H9 (cell line): ENCODE measurements at regions not wholly inside any gene's neighbourhood (a gene's known extent, or its start where the extent isn't known, plus 50 kb on each side); places are given as distances from the start of the nearest gene placed in this dataset.

Source experiments
- DNase-seq: peaks from one replicate; pipeline ENCODE4 v3.0.0-alpha.2; 2017
- H2AFZ ChIP-seq: one replicate; pipeline ENCODE4 v1.6.1; 2013; ENCODE audit warnings: mild to moderate bottlenecking, low read length, control low read depth, moderate library complexity
- H2AK5ac ChIP-seq: 2 replicates; pipeline ENCODE4 v1.6.1; 2013; ENCODE audit warnings: low read length, control low read depth, mixed read lengths; ENCODE audit not compliant: insufficient read length
- H2BK120ac ChIP-seq: one replicate; pipeline ENCODE4 v1.6.1; 2013; ENCODE audit warnings: low read depth, mild to moderate bottlenecking, low read length, control low read depth, inconsistent platforms; ENCODE audit not compliant: poor library complexity, severe bottlenecking
- H2BK12ac ChIP-seq: 2 replicates; pipeline ENCODE4 v1.6.1; 2013; ENCODE audit warnings: low read length, control low read depth, mixed read lengths, low read depth; ENCODE audit not compliant: insufficient read length
- H2BK15ac ChIP-seq: 2 replicates; pipeline ENCODE4 v1.6.1; 2013; ENCODE audit warnings: low read depth, low read length, control low read depth
- H2BK20ac ChIP-seq: one replicate; pipeline ENCODE4 v1.6.1; 2013; ENCODE audit warnings: low read depth, mild to moderate bottlenecking, low read length, control low read depth, inconsistent platforms; ENCODE audit not compliant: poor library complexity, severe bottlenecking
- H2BK5ac ChIP-seq: 2 replicates; pipeline ENCODE4 v1.6.1; 2013; ENCODE audit warnings: low read length, control low read depth, mixed read lengths; ENCODE audit not compliant: insufficient read length
- H3K14ac ChIP-seq: 2 replicates; pipeline ENCODE4 v1.6.1; 2013; ENCODE audit warnings: low read length, control low read depth; ENCODE audit not compliant: insufficient read depth
- H3K18ac ChIP-seq: 2 replicates; pipeline ENCODE4 v1.6.1; 2013; ENCODE audit warnings: low read depth, mild to moderate bottlenecking, mixed read lengths, low read length, control low read depth; ENCODE audit not compliant: insufficient read length
- H3K23ac ChIP-seq: 2 replicates; pipeline ENCODE4 v1.6.1; 2013; ENCODE audit warnings: low read length, control low read depth, mixed read lengths, low read depth; ENCODE audit not compliant: insufficient read length
- H3K23me2 ChIP-seq: 2 replicates; pipeline ENCODE4 v1.6.1; 2013; ENCODE audit warnings: low read depth, mild to moderate bottlenecking, mixed read lengths, low read length, control low read depth; ENCODE audit not compliant: insufficient read length, poor library complexity, severe bottlenecking
- H3K27ac ChIP-seq: 2 replicates; pipeline ENCODE4 v1.5.1; 2013; ENCODE audit warnings: low read length, control low read depth, mixed read lengths, low read depth; ENCODE audit not compliant: insufficient read length
- H3K27me3 ChIP-seq: 2 replicates; pipeline ENCODE4 v1.6.1; 2013; ENCODE audit warnings: low read length, control low read depth, inconsistent platforms; ENCODE audit not compliant: insufficient read depth
- H3K4ac ChIP-seq: 2 replicates; pipeline ENCODE4 v1.6.1; 2013; ENCODE audit warnings: low read depth, mild to moderate bottlenecking, control low read depth, inconsistent platforms, low read length, moderate library complexity
- H3K4me1 ChIP-seq: 2 replicates; pipeline ENCODE4 v1.6.1; 2013; ENCODE audit warnings: low read length, control low read depth, inconsistent platforms; ENCODE audit not compliant: insufficient read depth
- H3K4me2 ChIP-seq: 2 replicates; pipeline ENCODE4 v1.6.1; 2013; ENCODE audit warnings: low read length, control low read depth, mixed read lengths; ENCODE audit not compliant: insufficient read length, insufficient read depth
- H3K56ac ChIP-seq: 2 replicates; pipeline ENCODE4 v1.6.1; 2013; ENCODE audit warnings: low read depth, mild to moderate bottlenecking, mixed read lengths, low read length, control low read depth; ENCODE audit not compliant: insufficient read length
- H3K79me1 ChIP-seq: 2 replicates; pipeline ENCODE4 v1.6.1; 2013; ENCODE audit warnings: low read depth, mild to moderate bottlenecking, moderate library complexity, low read length, control low read depth, inconsistent platforms; ENCODE audit not compliant: insufficient read depth, poor library complexity, severe bottlenecking
- H3K79me2 ChIP-seq: 2 replicates; pipeline ENCODE4 v1.6.1; 2013; ENCODE audit warnings: low read length, control low read depth, inconsistent platforms; ENCODE audit not compliant: insufficient read depth
- H3K9ac ChIP-seq: 2 replicates; pipeline ENCODE4 v1.6.1; 2013; ENCODE audit warnings: low read length, control low read depth, mixed read lengths; ENCODE audit not compliant: insufficient read length; ENCODE audit errors: extremely low read depth
- H3K9me3 ChIP-seq: one replicate; pipeline ENCODE4 v1.6.1; 2013; ENCODE audit warnings: low read depth, low read length, inconsistent platforms; ENCODE audit not compliant: control insufficient read depth
- H3T11ph ChIP-seq: one replicate; pipeline ENCODE4 v1.6.1; 2013; ENCODE audit warnings: mild to moderate bottlenecking, low read length, control low read depth, inconsistent platforms
- H4K20me1 ChIP-seq: one replicate; pipeline ENCODE4 v1.6.1; 2013; ENCODE audit not compliant: control insufficient read depth, insufficient read length, insufficient read depth
- H4K5ac ChIP-seq: 2 replicates; pipeline ENCODE4 v1.6.1; 2013; ENCODE audit warnings: low read depth, mild to moderate bottlenecking, mixed read lengths, low read length, control low read depth; ENCODE audit not compliant: insufficient read length
- H4K8ac ChIP-seq: replicated peaks from 2 replicates; pipeline ENCODE4 v1.6.1; 2013; ENCODE audit warnings: low read length, control low read depth, mixed read lengths, low read depth; ENCODE audit not compliant: insufficient read length
- H4K91ac ChIP-seq: 2 replicates; pipeline ENCODE4 v1.6.1; 2013; ENCODE audit warnings: low read depth, mild to moderate bottlenecking, moderate library complexity, mixed read lengths, low read length, control low read depth; ENCODE audit not compliant: insufficient read length
- H3K27ac Mint-ChIP-seq, 3 experiments: 2 replicates in 2 of 3; 3 replicates in 1 of 3; pipeline ENCODE4 v1.8.0; 2020 to 2021; ENCODE audit warnings: mixed read lengths in 3 of 3, mild to moderate bottlenecking in 1 of 3, moderate library complexity in 1 of 3
- H3K27me3 Mint-ChIP-seq: 2 replicates; pipeline ENCODE4 v1.8.0; 2021; ENCODE audit warnings: low read depth, mild to moderate bottlenecking, moderate library complexity, mixed read lengths
- H3K36me3 Mint-ChIP-seq, 3 experiments: 2 replicates in 2 of 3; 3 replicates in 1 of 3; pipeline ENCODE4 v1.8.0; 2020 to 2021; ENCODE audit warnings: low read depth in 3 of 3, mixed read lengths in 3 of 3; ENCODE audit not compliant: insufficient read depth in 1 of 3
- H3K4me1 Mint-ChIP-seq, 2 experiments: 2 replicates each; pipeline ENCODE4 v1.8.0; 2020; ENCODE audit warnings: mixed read lengths in 2 of 2
- H3K4me3 Mint-ChIP-seq, 2 experiments: 2 replicates in 1 of 2; 3 replicates in 1 of 2; pipeline ENCODE4 v1.8.0; 2020 to 2021; ENCODE audit warnings: mild to moderate bottlenecking in 2 of 2, mixed read lengths in 2 of 2, moderate library complexity in 1 of 2
- H3K9me3 Mint-ChIP-seq, 2 experiments: 2 replicates in 1 of 2; 3 replicates in 1 of 2; pipeline ENCODE4 v1.8.0; 2020; ENCODE audit warnings: mild to moderate bottlenecking in 2 of 2, mixed read lengths in 2 of 2, moderate library complexity in 1 of 2
- WGBS: extraction: QIAGEN DNeasy Blood & Tissue Kit; methylation state at CpG from one replicate; pipeline ENCODE4 v1.1.7; 2013; ENCODE audit warnings: missing lambda C conversion rate, low lambda C conversion rate, mixed read lengths; ENCODE audit not compliant: insufficient read length; ENCODE audit errors: extremely low coverage; 5-methylcytosine and 5-hydroxymethylcytosine counted together
- TF ChIP-seq, protein P1 (sequence below): fragments of 200-600 bp; sonication (generic); conservative IDR thresholded peaks from 3 replicates; pipeline ENCODE4 v1.8.0; 2021; ENCODE audit warnings: antibody characterized with exemption, mild to moderate bottlenecking

DNA sequence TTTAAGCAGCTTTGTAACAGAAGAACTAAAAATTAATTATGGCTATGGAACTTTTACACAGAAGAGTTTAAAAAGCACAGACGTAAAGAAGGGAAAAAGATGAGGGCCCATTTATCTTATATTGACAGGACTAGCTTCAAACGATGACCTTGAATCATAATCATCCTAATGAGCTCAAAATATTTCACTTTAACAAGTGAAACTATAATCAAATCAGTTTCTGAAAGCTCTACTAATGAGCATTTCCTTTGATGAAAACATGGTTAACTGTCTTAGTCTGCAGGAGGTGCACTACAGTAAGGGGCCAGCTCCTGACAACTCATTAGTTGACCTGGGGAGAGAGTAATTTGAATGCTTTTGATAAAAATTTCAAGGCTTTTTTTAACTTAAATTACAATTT is 228.0 kb upstream of the DEFB112 start:
- Histone ChIP-seq H4K20me1 (no peaks in the 10 kb centered on the region), H2BK20ac (no peak overlapping the region), H3K79me1 (no peaks in the 10 kb centered on the region), H3K4me2 (no peak overlapping the region), H2AFZ (no peak overlapping the region), H3K56ac (no peak overlapping the region), H2BK120ac (no peak overlapping the region), H2AK5ac (no peak overlapping the region), H3K4me1 (no peaks in the 10 kb centered on the region), H4K5ac (no peak overlapping the region), H3K27me3 (no peaks in the 10 kb centered on the region), H4K91ac (no peak overlapping the region), H2BK12ac (no peak overlapping the region), H3K27ac (no peak overlapping the region), H4K8ac (no peak overlapping the region), H3K79me2 (no peaks in the 10 kb centered on the region), H3T11ph (no peak overlapping the region), H3K9me3 (no peaks in the 10 kb centered on the region), H2BK15ac (no peak overlapping the region), H3K4ac (no peak overlapping the region), H3K9ac (no peak overlapping the region), H3K18ac (no peak overlapping the region), H2BK5ac (no peak overlapping the region), H3K14ac (no peak overlapping the region), H3K23ac (no peak overlapping the region), H3K23me2 (no peaks in the 10 kb centered on the region)
- no CpG with 5 or more reads among the region's 2 CpGs for WGBS
- TF ChIP-seq, protein P1, sequence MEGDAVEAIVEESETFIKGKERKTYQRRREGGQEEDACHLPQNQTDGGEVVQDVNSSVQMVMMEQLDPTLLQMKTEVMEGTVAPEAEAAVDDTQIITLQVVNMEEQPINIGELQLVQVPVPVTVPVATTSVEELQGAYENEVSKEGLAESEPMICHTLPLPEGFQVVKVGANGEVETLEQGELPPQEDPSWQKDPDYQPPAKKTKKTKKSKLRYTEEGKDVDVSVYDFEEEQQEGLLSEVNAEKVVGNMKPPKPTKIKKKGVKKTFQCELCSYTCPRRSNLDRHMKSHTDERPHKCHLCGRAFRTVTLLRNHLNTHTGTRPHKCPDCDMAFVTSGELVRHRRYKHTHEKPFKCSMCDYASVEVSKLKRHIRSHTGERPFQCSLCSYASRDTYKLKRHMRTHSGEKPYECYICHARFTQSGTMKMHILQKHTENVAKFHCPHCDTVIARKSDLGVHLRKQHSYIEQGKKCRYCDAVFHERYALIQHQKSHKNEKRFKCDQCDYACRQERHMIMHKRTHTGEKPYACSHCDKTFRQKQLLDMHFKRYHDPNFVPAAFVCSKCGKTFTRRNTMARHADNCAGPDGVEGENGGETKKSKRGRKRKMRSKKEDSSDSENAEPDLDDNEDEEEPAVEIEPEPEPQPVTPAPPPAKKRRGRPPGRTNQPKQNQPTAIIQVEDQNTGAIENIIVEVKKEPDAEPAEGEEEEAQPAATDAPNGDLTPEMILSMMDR = no peak
- no peaks in the 10 kb centered on the region; a peak in 1 of 5 replicates for H3K9me3 Mint-ChIP-seq
- no peaks in the 10 kb centered on the region for H3K36me3 Mint-ChIP-seq
- no peaks in the 10 kb centered on the region for H3K27me3 Mint-ChIP-seq
- peaks cover 2 to 3% of the 10 kb centered on the region in 2 experiments; a peak in 1 of 4 replicates for H3K4me1 Mint-ChIP-seq
- H3K27ac Mint-ChIP-seq = no peak overlapping the region
- DNase-seq = no peak
- H3K4me3 Mint-ChIP-seq = no peak overlapping the region
